ENCODE measurements at regions not wholly inside any gene's neighbourhood (a gene's known extent, or its start where the extent isn't known, plus 50 kb on each side); places are given as distances from the start of the nearest gene placed in this dataset.

DNA sequence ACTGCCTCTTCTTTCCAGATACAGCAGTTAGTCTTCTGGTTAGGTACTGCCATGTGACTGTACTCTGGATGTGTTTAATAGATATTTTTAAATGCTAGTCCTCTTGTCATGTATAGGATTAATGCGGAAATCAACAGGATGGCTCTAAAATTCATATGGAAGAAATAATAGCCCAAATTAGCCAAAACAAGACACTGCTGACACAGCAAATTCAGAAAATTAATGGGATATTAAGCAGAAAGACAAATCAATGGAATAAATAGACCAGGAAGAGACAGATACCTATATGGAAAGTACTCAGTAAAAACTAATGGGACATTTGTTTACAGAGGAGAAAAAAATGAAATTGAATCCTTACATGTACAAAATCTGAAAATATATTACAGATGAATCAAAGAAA, 679.3 kb upstream of the PCDH20 start:
- TF ChIP-seq TAF1 (IDR thresholded peaks at IDR 0.05; ENCODE audit: low read depth), result no peak
- TF ChIP-seq ZBTB7A (IDR thresholded peaks at IDR 0.05; ENCODE audit: low read depth), result no peak
- no peak for TF ChIP-seq EP300 (IDR thresholded peaks at IDR 0.05; ENCODE audit: borderline replicate concordance)
- no peak for TF ChIP-seq TCF12 (IDR thresholded peaks at IDR 0.05; ENCODE audit: low read depth)
- TF ChIP-seq CEBPB (IDR thresholded peaks at IDR 0.05), result no peak
- TF ChIP-seq EGR1 (IDR thresholded peaks at IDR 0.05), result no peak
- TF ChIP-seq, protein P1, sequence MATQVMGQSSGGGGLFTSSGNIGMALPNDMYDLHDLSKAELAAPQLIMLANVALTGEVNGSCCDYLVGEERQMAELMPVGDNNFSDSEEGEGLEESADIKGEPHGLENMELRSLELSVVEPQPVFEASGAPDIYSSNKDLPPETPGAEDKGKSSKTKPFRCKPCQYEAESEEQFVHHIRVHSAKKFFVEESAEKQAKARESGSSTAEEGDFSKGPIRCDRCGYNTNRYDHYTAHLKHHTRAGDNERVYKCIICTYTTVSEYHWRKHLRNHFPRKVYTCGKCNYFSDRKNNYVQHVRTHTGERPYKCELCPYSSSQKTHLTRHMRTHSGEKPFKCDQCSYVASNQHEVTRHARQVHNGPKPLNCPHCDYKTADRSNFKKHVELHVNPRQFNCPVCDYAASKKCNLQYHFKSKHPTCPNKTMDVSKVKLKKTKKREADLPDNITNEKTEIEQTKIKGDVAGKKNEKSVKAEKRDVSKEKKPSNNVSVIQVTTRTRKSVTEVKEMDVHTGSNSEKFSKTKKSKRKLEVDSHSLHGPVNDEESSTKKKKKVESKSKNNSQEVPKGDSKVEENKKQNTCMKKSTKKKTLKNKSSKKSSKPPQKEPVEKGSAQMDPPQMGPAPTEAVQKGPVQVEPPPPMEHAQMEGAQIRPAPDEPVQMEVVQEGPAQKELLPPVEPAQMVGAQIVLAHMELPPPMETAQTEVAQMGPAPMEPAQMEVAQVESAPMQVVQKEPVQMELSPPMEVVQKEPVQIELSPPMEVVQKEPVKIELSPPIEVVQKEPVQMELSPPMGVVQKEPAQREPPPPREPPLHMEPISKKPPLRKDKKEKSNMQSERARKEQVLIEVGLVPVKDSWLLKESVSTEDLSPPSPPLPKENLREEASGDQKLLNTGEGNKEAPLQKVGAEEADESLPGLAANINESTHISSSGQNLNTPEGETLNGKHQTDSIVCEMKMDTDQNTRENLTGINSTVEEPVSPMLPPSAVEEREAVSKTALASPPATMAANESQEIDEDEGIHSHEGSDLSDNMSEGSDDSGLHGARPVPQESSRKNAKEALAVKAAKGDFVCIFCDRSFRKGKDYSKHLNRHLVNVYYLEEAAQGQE (IDR thresholded peaks at IDR 0.05; ENCODE audit: low read depth), result no peak
- TF ChIP-seq, protein P2, sequence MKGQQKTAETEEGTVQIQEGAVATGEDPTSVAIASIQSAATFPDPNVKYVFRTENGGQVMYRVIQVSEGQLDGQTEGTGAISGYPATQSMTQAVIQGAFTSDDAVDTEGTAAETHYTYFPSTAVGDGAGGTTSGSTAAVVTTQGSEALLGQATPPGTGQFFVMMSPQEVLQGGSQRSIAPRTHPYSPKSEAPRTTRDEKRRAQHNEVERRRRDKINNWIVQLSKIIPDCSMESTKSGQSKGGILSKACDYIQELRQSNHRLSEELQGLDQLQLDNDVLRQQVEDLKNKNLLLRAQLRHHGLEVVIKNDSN (IDR thresholded peaks at IDR 0.05), result no peak
- no peak for TF ChIP-seq NFIC (IDR thresholded peaks at IDR 0.05)
- no peak for TF ChIP-seq FOXM1 (IDR thresholded peaks at IDR 0.05; ENCODE audit: borderline replicate concordance, low read depth)
- no peak for TF ChIP-seq RAD21 (IDR thresholded peaks at IDR 0.05; ENCODE audit: low read depth)
- TF ChIP-seq YY1 (IDR thresholded peaks at IDR 0.05; ENCODE audit: low read depth), result no peak

DNA sequence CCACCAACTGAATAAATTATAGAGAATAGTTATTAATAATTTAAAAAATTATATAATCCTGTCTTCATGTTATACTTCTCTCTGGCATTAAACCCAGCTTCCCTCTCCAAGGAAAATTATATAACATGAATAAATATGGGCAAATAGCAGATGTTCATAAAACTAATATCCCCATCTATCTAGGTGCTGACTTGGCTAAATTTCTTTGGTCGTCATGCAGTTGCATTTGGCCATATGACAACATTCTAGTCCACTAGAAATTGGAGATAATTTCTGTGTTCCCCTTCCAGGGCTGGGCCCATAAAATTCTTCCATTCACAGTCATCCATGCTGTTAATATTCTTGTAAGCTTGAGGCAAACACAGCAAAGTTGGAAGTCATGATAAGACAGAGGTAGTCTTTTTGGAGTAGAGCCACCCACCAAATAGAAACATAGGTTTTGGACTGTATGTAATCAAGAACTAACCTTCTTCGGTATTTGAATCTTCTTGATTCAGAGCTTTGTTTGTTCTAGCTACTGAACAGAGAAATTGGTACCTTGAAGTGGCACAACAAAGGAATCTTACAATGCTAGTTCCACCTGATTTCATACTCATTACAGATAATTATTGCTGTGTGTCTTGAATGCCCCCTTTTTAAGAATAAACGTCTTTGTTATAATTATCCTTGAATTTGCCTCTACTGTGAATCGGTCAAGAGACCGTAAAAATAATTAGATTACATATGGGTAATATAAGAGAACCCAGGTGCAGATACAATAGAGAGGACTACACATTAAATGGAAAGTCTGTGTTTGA, 678.5 kb upstream of the PCDH20 start:
- TF ChIP-seq TCF12 (IDR thresholded peaks at IDR 0.05; ENCODE audit: low read depth) (no peak), ZBTB7A (IDR thresholded peaks at IDR 0.05; ENCODE audit: low read depth) (no peak), EGR1 (IDR thresholded peaks at IDR 0.05) (no peak), RAD21 (IDR thresholded peaks at IDR 0.05; ENCODE audit: low read depth) (no peak), EP300 (IDR thresholded peaks at IDR 0.05; ENCODE audit: borderline replicate concordance) (no peak), FOXM1 (IDR thresholded peaks at IDR 0.05; ENCODE audit: borderline replicate concordance, low read depth) (no peak), CREB1 (IDR thresholded peaks at IDR 0.05; ENCODE audit: low read depth) (no peak), NFIC (IDR thresholded peaks at IDR 0.05) (no peak), CEBPB (IDR thresholded peaks at IDR 0.05) (no peak), YY1 (IDR thresholded peaks at IDR 0.05; ENCODE audit: low read depth) (no peak), TEAD4 (IDR thresholded peaks at IDR 0.05) (no peak), TAF1 (IDR thresholded peaks at IDR 0.05; ENCODE audit: low read depth) (no peak)
- TF ChIP-seq, protein P3, sequence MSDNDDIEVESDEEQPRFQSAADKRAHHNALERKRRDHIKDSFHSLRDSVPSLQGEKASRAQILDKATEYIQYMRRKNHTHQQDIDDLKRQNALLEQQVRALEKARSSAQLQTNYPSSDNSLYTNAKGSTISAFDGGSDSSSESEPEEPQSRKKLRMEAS (IDR thresholded peaks at IDR 0.05), result no peak
- TF ChIP-seq, protein P1 (IDR thresholded peaks at IDR 0.05; ENCODE audit: low read depth), result no peak
- TF ChIP-seq, protein P2 (IDR thresholded peaks at IDR 0.05), result no peak

DNA sequence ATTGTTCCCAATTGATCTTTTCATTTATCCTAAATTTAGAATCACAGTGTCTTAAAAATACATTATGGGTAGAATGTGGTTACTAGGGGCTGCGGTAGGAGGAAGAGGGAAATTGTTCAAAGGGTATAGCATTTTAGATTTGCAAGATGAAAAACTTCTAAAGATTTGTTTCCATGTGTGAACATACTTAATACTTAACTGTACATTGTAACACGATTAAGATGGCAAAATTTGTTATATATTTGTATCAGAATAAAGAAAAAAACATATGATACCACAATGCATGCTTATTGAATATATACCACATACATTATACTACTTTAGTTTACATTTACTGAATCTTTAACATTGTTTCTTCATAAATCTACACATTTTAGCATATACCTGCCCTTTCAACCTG, 677.3 kb upstream of the PCDH20 start:
- no peak for TF ChIP-seq NFIC (IDR thresholded peaks at IDR 0.05)
- no peak for TF ChIP-seq TAF1 (IDR thresholded peaks at IDR 0.05; ENCODE audit: low read depth)

DNA sequence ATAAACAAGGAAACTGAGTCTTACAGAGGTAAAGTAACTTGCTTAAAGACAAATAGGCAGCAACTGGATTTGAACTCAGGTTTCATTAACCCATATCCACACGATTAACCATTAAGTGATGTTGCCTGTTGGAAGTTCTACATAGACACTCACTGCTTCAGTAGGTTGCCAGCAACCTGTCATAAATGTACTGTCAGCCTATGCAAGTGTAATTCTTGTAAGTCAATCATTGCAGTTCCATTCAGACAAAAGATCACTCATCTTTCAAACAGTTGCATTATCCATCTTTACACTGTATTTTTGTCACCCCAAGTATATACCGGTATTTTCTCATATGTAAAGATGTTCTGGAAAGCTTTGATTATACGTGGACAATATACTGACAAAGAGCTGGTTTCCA, 676.9 kb upstream of the PCDH20 start:
- TF ChIP-seq, protein P2 (IDR thresholded peaks at IDR 0.05), result no peak
- TF ChIP-seq CEBPB (IDR thresholded peaks at IDR 0.05), result no peak
- no peak for TF ChIP-seq RAD21 (IDR thresholded peaks at IDR 0.05; ENCODE audit: low read depth)
- no peak for TF ChIP-seq TEAD4 (IDR thresholded peaks at IDR 0.05)

DNA sequence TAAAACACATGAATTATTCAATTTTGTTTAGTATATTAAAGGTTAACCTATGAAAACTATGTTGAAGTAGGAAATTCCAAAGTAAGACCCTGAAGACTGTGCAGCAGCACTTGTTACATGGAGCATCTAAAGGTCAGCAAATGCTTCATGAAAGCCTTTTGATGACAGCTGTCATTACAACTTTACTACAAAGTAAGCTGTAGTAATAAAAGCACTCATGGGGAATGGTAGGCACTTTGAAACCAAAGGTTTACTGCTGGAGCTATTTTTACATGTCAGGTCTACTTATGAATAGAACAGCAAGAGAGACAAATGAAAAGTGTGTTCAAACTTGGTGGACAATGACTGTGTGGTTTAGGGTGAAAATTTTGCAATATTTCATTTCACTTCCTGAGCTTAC, 672.5 kb upstream of the PCDH20 start:
- TF ChIP-seq, protein P2 (IDR thresholded peaks at IDR 0.05), result no peak
- TF ChIP-seq FOXM1 (IDR thresholded peaks at IDR 0.05; ENCODE audit: borderline replicate concordance, low read depth) (no peak), TAF1 (IDR thresholded peaks at IDR 0.05; ENCODE audit: low read depth) (no peak), TCF12 (IDR thresholded peaks at IDR 0.05; ENCODE audit: low read depth) (no peak), EGR1 (IDR thresholded peaks at IDR 0.05) (no peak), YY1 (IDR thresholded peaks at IDR 0.05; ENCODE audit: low read depth) (no peak), EP300 (IDR thresholded peaks at IDR 0.05; ENCODE audit: borderline replicate concordance) (no peak), TEAD4 (IDR thresholded peaks at IDR 0.05) (no peak), ZBTB7A (IDR thresholded peaks at IDR 0.05; ENCODE audit: low read depth) (no peak), CEBPB (IDR thresholded peaks at IDR 0.05) (no peak), NFIC (IDR thresholded peaks at IDR 0.05) (no peak), CREB1 (IDR thresholded peaks at IDR 0.05; ENCODE audit: low read depth) (no peak), RAD21 (IDR thresholded peaks at IDR 0.05; ENCODE audit: low read depth) (no peak)
- TF ChIP-seq, protein P3 (IDR thresholded peaks at IDR 0.05), result no peak
- TF ChIP-seq, protein P1 (IDR thresholded peaks at IDR 0.05; ENCODE audit: low read depth), result no peak
